WTC11 (cell line): ENCODE measurements at regions not wholly inside any gene's neighbourhood (a gene's known extent, or its start where the extent isn't known, plus 50 kb on each side); places are given as distances from the start of the nearest gene placed in this dataset.

Experiments
- ATF2 ChIP-seq: sonication (generic); formaldehyde crosslinking; IDR thresholded peaks from 2 replicates; pipeline ENCODE4 v1.8.1; 2022; ENCODE audit warnings: low read depth, missing genetic modification reagents, borderline replicate concordance
- ELF4 ChIP-seq: sonication (generic); formaldehyde crosslinking; IDR thresholded peaks from 2 replicates; pipeline ENCODE4 v1.8.1; 2022; ENCODE audit warnings: low read depth, mild to moderate bottlenecking, moderate library complexity, missing genetic modification reagents
- FOXJ3 ChIP-seq: sonication (generic); formaldehyde crosslinking; IDR thresholded peaks from 2 replicates; pipeline ENCODE4 v1.9.0; 2021; ENCODE audit warnings: missing genetic modification reagents, mild to moderate bottlenecking, borderline replicate concordance
- FOXP4 ChIP-seq: sonication (generic); formaldehyde crosslinking; IDR thresholded peaks from 2 replicates; pipeline ENCODE4 v1.8.0; 2022; ENCODE audit warnings: mild to moderate bottlenecking, missing genetic modification reagents
- GABPB1 ChIP-seq: sonication (generic); formaldehyde crosslinking; IDR thresholded peaks from 2 replicates; pipeline ENCODE4 v1.8.1; 2023; ENCODE audit warnings: mild to moderate bottlenecking, missing genetic modification reagents
- JUN ChIP-seq: sonication (generic); formaldehyde crosslinking; IDR thresholded peaks from 2 replicates; pipeline ENCODE4 v1.8.0; 2023; ENCODE audit warnings: mild to moderate bottlenecking, missing genetic modification reagents
- KAT7 ChIP-seq: sonication (generic); formaldehyde crosslinking; IDR thresholded peaks from 2 replicates; pipeline ENCODE4 v1.8.1; 2023; ENCODE audit warnings: missing genetic modification reagents, mild to moderate bottlenecking, borderline replicate concordance
- MAX ChIP-seq: sonication (generic); formaldehyde crosslinking; IDR thresholded peaks from 2 replicates; pipeline ENCODE4 v1.8.0; 2022; ENCODE audit warnings: mild to moderate bottlenecking, missing genetic modification reagents
- NR1H2 ChIP-seq: sonication (generic); formaldehyde crosslinking; IDR thresholded peaks from 2 replicates; pipeline ENCODE4 v1.9.0; 2021; ENCODE audit warnings: mild to moderate bottlenecking, moderate library complexity, missing genetic modification reagents
- NR2C2 ChIP-seq: sonication (generic); formaldehyde crosslinking; IDR thresholded peaks from 2 replicates; pipeline ENCODE4 v1.8.0; 2022; ENCODE audit warnings: mild to moderate bottlenecking, missing genetic modification reagents
- TEAD4 ChIP-seq: sonication (generic); formaldehyde crosslinking; IDR thresholded peaks from 2 replicates; pipeline ENCODE4 v1.8.0; 2022; ENCODE audit warnings: mild to moderate bottlenecking, missing genetic modification reagents
- TF ChIP-seq, protein P1 (sequence below): fragments of 200-600 bp; IDR thresholded peaks from 2 replicates; pipeline ENCODE4 v1.8.0; 2022; ENCODE audit warnings: antibody characterized with exemption
- TF ChIP-seq, protein P2 (sequence below): sonication (generic); formaldehyde crosslinking; conservative IDR thresholded peaks from 2 replicates; pipeline ENCODE4 v1.8.1; 2023; ENCODE audit warnings: mild to moderate bottlenecking, low read depth, missing genetic modification reagents, moderate library complexity
- TF ChIP-seq, protein P3 (sequence below): sonication (generic); formaldehyde crosslinking; IDR thresholded peaks from 2 replicates; pipeline ENCODE4 v1.8.1; 2023; ENCODE audit warnings: mild to moderate bottlenecking, missing genetic modification reagents, moderate library complexity

DNA sequence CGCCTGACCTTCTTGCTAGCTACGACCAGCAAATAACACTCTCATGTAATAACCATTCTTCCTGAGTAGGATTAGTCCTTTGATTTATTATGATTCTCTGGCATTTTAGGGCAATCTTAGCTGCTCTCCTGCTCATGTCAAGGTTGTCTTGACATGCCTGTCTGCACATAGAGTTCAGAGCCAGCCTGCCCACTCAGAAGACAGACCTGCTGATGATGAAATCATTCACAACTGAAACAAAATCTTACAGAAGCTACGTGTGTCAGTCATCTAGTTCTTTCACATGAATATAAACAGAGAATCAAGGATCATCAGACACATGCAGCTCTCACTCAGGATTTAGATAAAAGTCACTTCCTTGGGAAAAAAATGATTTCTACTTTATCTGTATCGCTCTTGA is 173.6 kb upstream of the LYSMD4 start:
- TF ChIP-seq, protein P1, sequence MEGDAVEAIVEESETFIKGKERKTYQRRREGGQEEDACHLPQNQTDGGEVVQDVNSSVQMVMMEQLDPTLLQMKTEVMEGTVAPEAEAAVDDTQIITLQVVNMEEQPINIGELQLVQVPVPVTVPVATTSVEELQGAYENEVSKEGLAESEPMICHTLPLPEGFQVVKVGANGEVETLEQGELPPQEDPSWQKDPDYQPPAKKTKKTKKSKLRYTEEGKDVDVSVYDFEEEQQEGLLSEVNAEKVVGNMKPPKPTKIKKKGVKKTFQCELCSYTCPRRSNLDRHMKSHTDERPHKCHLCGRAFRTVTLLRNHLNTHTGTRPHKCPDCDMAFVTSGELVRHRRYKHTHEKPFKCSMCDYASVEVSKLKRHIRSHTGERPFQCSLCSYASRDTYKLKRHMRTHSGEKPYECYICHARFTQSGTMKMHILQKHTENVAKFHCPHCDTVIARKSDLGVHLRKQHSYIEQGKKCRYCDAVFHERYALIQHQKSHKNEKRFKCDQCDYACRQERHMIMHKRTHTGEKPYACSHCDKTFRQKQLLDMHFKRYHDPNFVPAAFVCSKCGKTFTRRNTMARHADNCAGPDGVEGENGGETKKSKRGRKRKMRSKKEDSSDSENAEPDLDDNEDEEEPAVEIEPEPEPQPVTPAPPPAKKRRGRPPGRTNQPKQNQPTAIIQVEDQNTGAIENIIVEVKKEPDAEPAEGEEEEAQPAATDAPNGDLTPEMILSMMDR, result no peak
- TF ChIP-seq FOXJ3 (CRISPR knock-in tag) (no peak), ATF2 (CRISPR knock-in tag) (no peak), KAT7 (no peak), MAX (no peak), TEAD4 (no peak), ELF4 (CRISPR knock-in tag) (no peak), GABPB1 (no peak), FOXP4 (CRISPR knock-in tag) (no peak), NR1H2 (no peak), JUN (CRISPR knock-in tag) (no peak), NR2C2 (no peak)
- TF ChIP-seq, protein P2, sequence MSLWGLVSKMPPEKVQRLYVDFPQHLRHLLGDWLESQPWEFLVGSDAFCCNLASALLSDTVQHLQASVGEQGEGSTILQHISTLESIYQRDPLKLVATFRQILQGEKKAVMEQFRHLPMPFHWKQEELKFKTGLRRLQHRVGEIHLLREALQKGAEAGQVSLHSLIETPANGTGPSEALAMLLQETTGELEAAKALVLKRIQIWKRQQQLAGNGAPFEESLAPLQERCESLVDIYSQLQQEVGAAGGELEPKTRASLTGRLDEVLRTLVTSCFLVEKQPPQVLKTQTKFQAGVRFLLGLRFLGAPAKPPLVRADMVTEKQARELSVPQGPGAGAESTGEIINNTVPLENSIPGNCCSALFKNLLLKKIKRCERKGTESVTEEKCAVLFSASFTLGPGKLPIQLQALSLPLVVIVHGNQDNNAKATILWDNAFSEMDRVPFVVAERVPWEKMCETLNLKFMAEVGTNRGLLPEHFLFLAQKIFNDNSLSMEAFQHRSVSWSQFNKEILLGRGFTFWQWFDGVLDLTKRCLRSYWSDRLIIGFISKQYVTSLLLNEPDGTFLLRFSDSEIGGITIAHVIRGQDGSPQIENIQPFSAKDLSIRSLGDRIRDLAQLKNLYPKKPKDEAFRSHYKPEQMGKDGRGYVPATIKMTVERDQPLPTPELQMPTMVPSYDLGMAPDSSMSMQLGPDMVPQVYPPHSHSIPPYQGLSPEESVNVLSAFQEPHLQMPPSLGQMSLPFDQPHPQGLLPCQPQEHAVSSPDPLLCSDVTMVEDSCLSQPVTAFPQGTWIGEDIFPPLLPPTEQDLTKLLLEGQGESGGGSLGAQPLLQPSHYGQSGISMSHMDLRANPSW (CRISPR knock-in tag), result no peak
- TF ChIP-seq, protein P3, sequence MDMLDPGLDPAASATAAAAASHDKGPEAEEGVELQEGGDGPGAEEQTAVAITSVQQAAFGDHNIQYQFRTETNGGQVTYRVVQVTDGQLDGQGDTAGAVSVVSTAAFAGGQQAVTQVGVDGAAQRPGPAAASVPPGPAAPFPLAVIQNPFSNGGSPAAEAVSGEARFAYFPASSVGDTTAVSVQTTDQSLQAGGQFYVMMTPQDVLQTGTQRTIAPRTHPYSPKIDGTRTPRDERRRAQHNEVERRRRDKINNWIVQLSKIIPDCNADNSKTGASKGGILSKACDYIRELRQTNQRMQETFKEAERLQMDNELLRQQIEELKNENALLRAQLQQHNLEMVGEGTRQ, result no peak
